GM19324 (cell line): ENCODE measurements at regions not wholly inside any gene's neighbourhood (a gene's known extent, or its start where the extent isn't known, plus 50 kb on each side); places are given as distances from the start of the nearest gene placed in this dataset.
"Not testable (repeated sequence)": the region's sequence is repeated elsewhere in the genome, so short reads cannot be mapped to it uniquely, and the experiment has no call there.

ENCODE experiments used
- ATAC-seq: cut with Tn5 transposase; IDR thresholded peaks from one replicate; pipeline ENCODE4 v1.9.1; 2021; ENCODE audit warnings: mild to moderate bottlenecking, moderate library complexity; ENCODE audit not compliant: unreplicated experiment, low FRiP score

GRCh38 chr2:176562359-176563078 lies 293.3 kb downstream of the MTX2 start:
- no peak for ATAC-seq

- ATAC-seq, result no peak
These were observed 296.5 kb downstream of the MTX2 start for GRCh38 chr2:176565641-176566323.

GRCh38 chr2:176566496-176566895 lies 297.3 kb downstream of the MTX2 start:
- no peak for ATAC-seq

DNA sequence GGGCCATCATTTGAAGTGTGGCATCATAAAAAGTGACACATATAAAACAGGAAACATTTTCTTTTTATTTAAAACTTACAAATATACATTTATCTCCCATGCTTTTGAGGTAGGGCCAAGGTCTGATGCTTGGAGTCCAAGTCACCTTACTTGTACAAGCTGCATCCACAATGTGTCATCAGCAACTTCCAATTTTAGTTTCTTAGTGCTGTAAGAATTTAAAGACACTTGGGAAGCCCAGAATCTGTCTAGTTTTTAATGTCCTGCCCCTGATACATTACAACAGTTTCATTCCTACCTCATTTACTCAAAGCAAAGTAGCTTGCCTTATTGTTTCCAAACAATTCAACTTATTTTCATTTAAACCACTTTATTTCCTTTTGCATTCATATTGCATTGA lies 297.7 kb downstream of the MTX2 start:
- no peak for ATAC-seq

GRCh38 chr2:176567361-176567760 lies 298.1 kb downstream of the MTX2 start:
- ATAC-seq, result no peak

DNA sequence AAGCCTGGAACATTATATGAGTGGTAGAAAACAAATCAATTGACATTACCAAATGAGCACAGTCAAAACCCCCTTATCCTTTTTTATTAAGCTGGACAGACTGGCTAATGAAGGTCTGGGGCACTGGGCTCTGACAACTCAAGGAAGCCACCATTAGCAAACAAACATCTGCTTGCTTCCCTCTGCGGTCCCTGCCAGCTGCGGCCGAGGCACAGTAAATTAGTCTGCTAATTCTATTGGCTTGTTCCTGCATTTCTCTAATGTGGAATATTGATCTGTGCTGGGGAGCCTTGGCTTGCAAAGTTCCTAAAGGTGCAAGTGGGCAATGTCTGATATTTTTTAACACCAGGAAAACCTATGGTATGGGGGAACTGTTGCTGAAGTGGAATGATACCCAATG lies 300.3 kb downstream of the MTX2 start:
- ATAC-seq, result no peak

- ATAC-seq, result no peak
These were observed 304.6 kb downstream of the MTX2 start for GRCh38 chr2:176573612-176574483.

GRCh38 chr2:176574484-176575236 lies 305.4 kb downstream of the MTX2 start:
- no peak for ATAC-seq

DNA sequence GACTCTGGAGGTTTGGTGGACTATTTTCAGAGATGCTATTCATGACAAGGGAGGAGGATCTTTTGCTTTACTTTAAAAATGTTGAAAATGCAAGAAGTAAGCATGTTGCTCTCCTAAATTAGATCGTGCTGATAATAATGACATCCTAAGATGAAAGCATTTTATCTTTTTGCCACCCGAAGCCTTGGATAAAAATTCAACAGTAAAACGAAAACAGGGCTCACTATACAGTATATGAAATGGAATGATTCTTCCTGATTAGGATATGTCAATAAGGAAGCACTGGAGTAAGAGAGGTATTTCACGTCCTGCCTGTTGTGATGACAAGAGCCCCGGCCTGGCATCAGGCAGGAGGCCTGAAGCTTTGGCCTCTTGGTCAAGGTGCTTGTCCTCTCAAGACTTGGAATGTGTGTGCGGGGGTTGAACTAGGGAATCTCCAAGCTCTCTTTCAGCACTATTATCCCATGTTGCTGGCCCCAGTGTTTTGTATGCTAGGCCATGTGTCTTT lies 306.0 kb downstream of the MTX2 start:
- ATAC-seq, result no peak

GRCh38 chr2:176577054-176577453 lies 307.8 kb downstream of the MTX2 start:
- no peak for ATAC-seq

- ATAC-seq, result not testable (repeated sequence)
These were observed 309.1 kb downstream of the MTX2 start for GRCh38 chr2:176578292-176578691.

GRCh38 chr2:176579608-176580007 lies 310.4 kb downstream of the MTX2 start:
- no peak for ATAC-seq

DNA sequence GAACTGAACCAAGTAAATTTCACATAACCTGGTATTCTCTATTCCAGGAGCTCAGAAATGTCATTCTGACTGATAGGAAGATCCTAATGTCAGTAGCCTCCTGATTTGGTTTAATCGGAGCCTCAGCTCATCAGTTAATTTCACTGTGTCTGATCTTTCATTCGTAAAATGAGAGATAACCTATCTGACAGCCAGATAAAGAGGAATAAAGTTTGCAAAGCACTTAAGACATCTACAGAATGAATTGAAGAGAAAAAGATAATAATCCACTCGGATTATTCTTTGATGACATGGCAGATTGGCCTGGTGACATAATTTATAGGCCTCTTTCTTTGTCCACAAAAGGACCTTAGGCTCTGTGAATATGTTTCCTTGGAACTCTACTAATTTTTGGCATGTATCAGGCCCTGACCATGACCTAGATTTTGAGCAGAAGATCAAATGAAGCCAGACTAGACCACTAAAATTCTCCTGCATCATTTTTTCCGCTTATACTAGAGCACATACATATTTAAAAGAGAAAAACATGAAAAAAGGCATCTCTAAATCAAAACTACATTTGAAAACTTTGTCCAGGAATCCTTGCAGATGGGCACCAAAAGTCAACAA lies 312.4 kb downstream of the MTX2 start:
- no peak for ATAC-seq

DNA sequence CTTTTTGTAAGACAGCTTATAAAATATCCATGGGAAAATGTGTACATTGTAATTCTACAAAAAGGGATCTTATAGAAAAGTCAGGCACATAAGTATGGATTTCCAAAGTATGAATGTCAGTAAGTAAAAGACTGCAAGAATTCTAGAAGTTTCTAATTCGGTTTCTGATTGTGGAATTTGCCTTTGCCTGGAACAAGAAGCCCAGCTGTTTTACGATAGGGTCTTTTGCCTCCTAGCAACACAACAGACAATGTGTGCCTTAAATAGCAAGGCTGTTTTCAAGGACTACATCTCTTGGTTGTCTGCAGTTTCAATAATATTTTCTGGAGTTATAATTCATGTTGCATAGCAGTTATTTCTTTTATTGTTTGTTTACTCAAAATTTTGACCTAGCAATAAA lies 312.9 kb downstream of the MTX2 start:
- no peak for ATAC-seq

DNA sequence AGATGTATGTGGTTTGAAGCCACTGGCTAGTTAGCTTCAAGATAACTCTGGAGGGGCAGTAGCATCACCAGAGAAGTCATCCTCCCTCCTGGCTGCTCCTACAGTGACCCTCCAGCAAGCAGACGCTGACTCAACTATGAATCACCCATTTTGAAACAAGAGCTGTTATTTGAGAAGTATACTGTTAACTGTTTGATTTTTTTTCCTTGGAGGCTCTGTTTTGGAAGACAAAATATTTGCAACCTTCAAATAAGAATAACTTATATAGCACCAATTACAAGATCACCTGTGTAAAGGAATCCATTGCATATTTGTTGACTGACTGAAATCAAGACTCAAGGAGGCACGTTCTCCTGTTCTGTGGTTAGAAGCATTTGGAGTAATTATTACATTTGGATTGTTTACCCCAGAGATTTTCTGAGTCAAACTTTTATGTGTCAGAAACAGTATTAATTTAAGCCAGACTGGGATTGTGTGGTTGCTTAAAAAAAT lies 313.8 kb downstream of the MTX2 start:
- no peak for ATAC-seq

DNA sequence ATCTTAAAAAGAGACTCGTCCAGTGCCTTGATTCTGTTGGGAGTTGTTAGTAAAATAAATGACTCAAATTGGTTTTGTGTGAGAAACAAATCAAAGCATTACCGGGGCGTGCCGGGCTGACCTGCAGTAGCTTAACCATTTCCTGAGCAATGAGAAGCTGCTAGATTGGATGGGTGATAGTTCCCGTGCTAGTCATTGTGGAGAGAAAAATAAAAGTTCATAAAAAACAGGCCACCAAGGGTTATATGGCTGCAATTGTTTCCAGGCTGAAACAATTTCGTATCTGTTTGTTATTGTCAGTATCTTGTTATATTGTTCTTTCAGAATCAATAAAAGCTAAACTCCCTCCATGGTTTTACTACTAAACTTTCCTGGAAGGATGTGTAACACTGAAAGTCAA lies 314.4 kb downstream of the MTX2 start:
- ATAC-seq, result no peak

GRCh38 chr2:176584333-176584732 lies 315.1 kb downstream of the MTX2 start:
- ATAC-seq, result no peak

- ATAC-seq, result no peak
These were observed 316.0 kb downstream of the MTX2 start for GRCh38 chr2:176585291-176585690.

DNA sequence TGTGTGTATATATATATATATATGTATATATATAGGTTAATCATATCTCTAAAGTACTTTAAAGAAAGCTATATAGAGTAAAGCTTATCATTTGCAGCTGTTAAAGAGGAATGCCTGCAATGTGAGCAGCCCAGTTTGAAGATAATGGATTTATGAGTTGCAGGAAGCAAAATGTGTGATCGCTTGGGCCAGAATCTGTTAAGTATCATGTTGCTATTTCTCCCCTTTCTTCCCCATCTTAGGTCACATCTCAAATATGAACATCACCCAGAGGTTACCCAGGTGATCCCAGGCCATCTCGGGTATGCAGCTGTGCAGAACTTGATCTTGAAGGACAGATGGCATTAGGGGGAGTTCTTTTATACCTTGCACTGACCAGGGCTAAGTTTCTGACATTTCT lies 316.5 kb downstream of the MTX2 start:
- ATAC-seq, result no peak

- ATAC-seq, result no peak
These were observed 320.0 kb downstream of the MTX2 start for GRCh38 chr2:176589287-176589686.
